HEK293T (cell line): ENCODE measurements at regions not wholly inside any gene's neighbourhood (a gene's known extent, or its start where the extent isn't known, plus 50 kb on each side); places are given as distances from the start of the nearest gene placed in this dataset.

Experiments used
- CTBP1 ChIP-seq: fragments of 450-650 bp; IDR thresholded peaks from 2 replicates; pipeline ENCODE4 v1.6.1; 2016; ENCODE audit warnings: borderline replicate concordance
- ELF4 ChIP-seq: fragments of 450-650 bp; IDR thresholded peaks from 2 replicates; pipeline ENCODE4 v1.6.1; 2017; ENCODE audit warnings: antibody characterized with exemption
- FOXM1 ChIP-seq: fragments of 450-650 bp; IDR thresholded peaks from 2 replicates; pipeline ENCODE4 v1.6.1; 2017; ENCODE audit warnings: mild to moderate bottlenecking, borderline replicate concordance
- HDGF ChIP-seq: fragments of 450-650 bp; IDR thresholded peaks from 2 replicates; pipeline ENCODE4 v1.6.1; 2017; ENCODE audit warnings: antibody characterized with exemption, borderline replicate concordance
- LEF1 ChIP-seq: fragments of 450-650 bp; IDR thresholded peaks from 2 replicates; pipeline ENCODE4 v1.6.1; 2017; ENCODE audit warnings: mild to moderate bottlenecking, borderline replicate concordance
- SP1 ChIP-seq: fragments of 450-650 bp; IDR thresholded peaks from 2 replicates; pipeline ENCODE4 v1.6.1; 2017
- SUZ12 ChIP-seq: fragments of 450-650 bp; IDR thresholded peaks from 2 replicates; pipeline ENCODE4 v1.6.1; 2016; ENCODE audit warnings: mild to moderate bottlenecking
- ZNF384 ChIP-seq: fragments of 450-650 bp; IDR thresholded peaks from 2 replicates; pipeline ENCODE4 v1.6.1; 2016
- TF ChIP-seq, protein P1 (sequence below): fragments of 450-650 bp; IDR thresholded peaks from 2 replicates; pipeline ENCODE4 v1.6.1; 2016

DNA sequence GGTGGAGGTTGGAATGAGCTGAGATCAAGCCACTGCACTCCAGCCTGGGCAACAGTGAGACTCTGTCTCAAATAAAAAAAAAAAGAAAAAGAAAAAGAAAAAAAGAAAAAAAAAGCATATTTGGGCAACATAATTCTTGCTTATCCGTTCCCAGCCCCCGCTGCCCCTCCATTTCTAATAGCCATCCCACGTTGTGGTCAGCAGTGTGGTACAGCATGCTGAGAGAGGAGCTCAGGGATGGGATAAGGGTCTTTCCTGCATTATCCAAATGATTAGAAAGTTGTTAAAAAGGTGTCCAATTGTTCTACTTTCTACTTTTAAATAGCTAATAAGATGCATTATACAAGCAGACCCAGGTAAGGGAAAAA is 104.9 kb upstream of the ZNF92 start:
- TF ChIP-seq ELF4 (no peak), LEF1 (no peak), SUZ12 (no peak), FOXM1 (no peak), CTBP1 (no peak), SP1 (no peak), ZNF384 (no peak), HDGF (no peak)
- TF ChIP-seq, protein P1, sequence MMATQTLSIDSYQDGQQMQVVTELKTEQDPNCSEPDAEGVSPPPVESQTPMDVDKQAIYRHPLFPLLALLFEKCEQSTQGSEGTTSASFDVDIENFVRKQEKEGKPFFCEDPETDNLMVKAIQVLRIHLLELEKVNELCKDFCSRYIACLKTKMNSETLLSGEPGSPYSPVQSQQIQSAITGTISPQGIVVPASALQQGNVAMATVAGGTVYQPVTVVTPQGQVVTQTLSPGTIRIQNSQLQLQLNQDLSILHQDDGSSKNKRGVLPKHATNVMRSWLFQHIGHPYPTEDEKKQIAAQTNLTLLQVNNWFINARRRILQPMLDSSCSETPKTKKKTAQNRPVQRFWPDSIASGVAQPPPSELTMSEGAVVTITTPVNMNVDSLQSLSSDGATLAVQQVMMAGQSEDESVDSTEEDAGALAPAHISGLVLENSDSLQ: no peak
